RPMI7951 (cell line): ENCODE measurements at regions not wholly inside any gene's neighbourhood (a gene's known extent, or its start where the extent isn't known, plus 50 kb on each side); places are given as distances from the start of the nearest gene placed in this dataset.
"Not testable (repeated sequence)": the region's sequence is repeated elsewhere in the genome, so short reads cannot be mapped to it uniquely, and the experiment has no call there.

Source experiments
- DNase-seq: peaks from one replicate; pipeline ENCODE4 v3.0.0-alpha.2; 2012; ENCODE audit warnings: low read depth

GRCh38 chr5:56763711-56764466 lies 51.5 kb upstream of the MAP3K1 start:
- peak; percentile 76 for DNase-seq

GRCh38 chr5:56763182-56763581 lies 52.2 kb upstream of the MAP3K1 start:
- no peak for DNase-seq

DNA sequence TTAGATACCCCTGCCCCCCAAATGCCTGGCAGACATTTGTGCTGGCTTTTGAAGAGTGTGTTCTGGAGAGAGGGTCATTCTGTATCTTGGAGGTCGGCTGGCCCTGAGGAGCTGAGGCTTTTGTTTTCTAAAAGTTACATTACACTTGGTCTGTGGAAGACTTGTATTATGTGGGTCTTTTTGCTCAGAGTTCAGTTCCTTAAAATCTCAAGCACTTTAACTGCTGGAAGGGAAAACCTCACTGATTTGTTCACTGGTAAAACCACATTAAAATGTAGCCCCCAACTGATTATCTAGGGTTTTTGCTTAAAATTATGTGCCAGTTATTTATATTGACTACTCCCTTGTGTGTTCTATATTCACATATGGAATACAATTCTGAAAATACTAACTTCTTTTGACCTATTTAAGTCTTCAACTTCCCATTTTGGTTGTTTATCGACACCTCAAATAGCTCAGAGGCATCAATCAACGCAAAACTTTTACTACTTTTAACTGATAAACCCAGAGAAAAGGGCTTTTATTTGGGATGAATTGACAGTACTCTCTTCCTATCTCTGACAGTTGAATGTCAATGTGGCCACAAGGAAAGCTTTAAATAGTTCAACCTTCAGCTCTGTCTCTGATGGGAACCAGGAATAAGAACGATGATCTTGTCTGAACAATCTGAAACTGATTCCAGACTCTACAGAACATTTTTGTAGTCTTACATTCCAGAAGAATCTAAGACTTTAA lies 54.0 kb upstream of the MAP3K1 start:
- peak; percentile 15 for DNase-seq

DNA sequence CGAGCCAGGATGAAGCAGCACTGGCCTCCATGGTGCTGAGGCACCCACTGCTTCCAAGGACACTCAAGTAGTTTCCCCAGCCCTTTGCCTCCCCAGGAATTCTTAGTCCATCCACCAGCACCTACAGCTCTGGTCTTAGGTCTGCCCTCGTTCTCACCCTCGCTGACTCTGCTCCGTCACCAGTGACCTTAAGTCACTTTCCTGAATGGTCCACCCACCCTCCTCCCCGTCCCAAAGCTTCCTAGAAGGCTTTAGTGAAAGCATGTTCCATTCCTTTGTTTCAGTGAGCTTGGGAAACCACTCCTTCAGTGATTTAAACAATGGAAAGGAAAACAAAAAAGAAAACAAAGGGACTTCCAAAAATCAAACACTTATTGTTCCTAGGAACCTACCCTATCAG lies 54.6 kb upstream of the MAP3K1 start:
- DNase-seq = no peak

- no peak for DNase-seq
Observed at GRCh38 chr5:56759521-56760216, 55.7 kb upstream of the MAP3K1 start.

DNA sequence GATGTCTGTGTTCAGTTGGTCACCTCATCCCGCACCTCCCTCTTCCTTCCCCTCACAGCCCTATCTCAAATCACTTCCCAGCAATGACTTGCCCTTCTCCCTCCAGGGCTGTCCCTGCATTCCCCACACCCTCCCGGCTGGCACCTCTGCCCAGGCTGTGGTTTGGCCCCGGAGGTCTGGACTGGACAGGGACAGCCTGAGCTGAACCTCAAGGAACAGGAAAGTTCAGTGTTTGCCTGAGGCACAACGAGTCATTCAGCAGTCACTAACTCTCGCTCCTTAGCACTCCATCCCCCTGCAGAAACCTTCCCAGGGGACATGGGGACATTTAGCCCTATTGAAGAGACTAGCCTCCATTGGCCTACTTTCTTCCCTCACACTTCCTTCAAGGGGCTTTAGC lies 58.3 kb upstream of the MAP3K1 start:
- DNase-seq = peak; percentile 85

- no peak for DNase-seq
Observed at GRCh38 chr5:56755036-56755555, 60.3 kb upstream of the MAP3K1 start.

DNA sequence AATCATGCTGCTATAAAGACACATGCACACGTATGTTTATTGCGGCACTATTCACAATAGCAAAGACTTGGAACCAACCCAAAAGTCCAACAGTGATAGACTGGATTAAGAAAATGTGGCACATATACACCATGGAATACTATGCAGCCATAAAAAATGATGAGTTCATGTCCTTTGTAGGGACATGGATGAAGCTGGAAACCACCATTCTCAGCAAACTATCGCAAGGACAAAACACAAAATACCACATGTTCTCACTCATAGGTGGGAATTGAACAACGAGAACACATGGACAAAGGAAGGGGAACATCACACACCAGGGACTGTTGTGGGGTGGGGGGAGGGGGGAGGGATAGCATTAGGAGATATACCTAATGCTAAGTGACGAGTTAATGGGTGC lies 61.8 kb upstream of the MAP3K1 start:
- not testable (repeated sequence) for DNase-seq

- DNase-seq = no peak
Observed at GRCh38 chr5:56751572-56752313, 63.6 kb upstream of the MAP3K1 start.

GRCh38 chr5:56749842-56750241 lies 65.5 kb upstream of the MAP3K1 start:
- no peak for DNase-seq

- DNase-seq = no peak
Observed at GRCh38 chr5:56746553-56747339, 68.6 kb upstream of the MAP3K1 start.

- DNase-seq = no peak
Observed at GRCh38 chr5:56745864-56746263, 69.5 kb upstream of the MAP3K1 start.

GRCh38 chr5:56740868-56741267 lies 74.5 kb upstream of the MAP3K1 start:
- no peak for DNase-seq

DNA sequence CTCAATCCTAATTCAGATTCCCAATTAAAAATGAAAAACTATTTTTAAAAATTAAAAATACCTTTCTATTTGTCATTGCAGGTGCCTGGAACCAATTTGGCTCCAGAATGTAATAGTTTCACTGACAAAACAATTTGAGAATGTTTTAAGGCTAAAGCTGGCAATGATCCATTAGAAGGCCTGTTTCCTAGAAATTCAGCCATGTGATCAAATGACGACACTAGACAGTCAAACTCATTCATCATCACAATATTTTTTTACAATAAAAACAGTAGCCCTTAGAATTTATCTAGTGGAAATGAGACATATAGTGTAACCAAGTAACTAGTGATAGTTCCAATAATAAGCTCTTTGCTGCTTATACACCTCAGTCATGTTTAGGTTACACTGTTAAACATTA lies 75.4 kb upstream of the MAP3K1 start:
- DNase-seq = no peak

DNA sequence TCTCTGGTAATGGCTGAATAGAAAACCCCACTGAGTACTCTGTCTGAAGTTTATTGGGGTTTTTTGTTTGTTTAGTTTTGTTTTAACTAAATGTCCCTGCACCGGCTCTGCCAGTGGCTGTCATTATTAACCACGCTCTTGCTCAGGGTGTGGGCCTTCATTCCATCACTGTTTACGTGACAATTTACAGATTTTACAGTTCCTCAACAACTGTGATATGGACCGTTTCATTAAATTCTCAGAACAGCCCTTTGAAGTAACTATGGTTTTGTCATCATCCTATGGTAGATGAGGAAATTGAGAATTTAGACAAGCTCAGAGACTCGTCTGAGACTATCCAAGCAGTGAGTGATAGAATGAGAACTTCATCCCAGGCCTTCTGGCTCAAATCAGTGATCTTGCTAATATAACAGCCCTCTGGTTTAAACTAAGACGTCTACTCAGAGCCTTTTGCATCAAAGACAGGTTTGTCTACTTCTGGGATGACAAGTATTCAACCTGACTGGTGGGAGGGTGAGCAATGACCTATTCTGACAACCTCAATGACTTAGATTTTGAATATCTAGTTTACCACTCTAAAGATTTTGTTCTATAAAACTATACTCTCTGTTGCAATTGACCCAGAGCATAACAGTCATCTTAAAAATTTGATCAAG lies 77.3 kb upstream of the MAP3K1 start:
- no peak for DNase-seq

GRCh38 chr5:56737002-56737621 lies 78.2 kb upstream of the MAP3K1 start:
- peak; percentile 14 for DNase-seq

DNA sequence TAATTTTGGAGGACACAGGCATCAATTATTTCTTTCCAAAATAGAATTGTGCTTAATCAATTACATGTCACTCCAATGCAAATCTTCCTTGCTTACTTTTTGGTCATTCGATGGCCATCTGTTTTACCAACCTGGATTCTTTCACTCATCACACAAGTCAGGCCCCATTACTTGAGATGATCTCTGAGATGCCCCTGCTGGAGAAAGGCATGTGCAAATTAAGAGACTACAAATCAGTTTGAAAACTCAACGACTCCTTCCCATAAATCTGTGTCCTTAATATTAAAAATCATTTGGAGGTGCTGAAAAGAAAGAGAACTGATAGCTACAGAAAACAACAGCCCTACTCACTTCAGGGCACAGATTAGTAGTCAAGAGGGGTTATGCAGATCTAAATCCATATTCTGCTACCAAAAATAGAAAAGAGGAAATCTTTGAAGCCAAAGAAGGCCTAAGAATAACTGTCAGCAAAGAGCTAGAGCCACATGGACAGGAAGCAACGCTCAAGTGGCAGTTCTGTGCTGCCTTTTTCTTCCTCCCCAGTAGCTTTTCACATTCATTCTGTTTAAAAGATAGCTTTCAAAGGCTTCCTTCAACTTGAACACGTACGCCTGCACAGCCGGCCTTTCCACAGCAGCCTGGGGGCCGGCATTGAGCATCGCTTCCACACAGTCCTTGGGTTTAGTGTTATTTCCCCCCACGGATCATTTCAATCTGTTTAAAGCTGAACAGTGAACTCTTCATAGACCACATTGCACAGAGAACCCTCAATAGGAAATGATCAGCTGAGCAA lies 79.3 kb upstream of the MAP3K1 start:
- no peak for DNase-seq

- DNase-seq = no peak
Observed at GRCh38 chr5:56734091-56734694, 81.2 kb upstream of the MAP3K1 start.

DNA sequence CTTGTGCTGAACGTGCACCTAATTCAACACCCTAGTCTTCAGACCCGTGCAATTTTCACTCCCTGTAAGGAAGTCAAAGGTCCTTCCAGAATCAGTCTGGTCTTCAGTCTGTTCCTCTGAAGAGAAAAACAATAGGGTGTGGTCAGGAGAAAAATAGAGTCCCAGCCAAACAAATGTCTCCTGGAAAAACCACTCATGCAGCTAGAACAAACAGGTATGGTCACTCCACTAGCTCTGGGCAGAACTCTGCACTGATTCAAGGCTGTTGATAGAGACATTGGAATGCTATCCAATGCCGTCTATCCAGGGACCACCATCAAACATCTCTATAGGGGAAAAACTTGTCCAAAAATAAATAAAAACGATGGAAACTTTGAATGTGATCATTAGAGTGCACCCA lies 81.8 kb upstream of the MAP3K1 start:
- DNase-seq = no peak
